Mesenchymal stem cell (in vitro differentiated cells and primary cell): ENCODE measurements at regions not wholly inside any gene's neighbourhood (a gene's known extent, or its start where the extent isn't known, plus 50 kb on each side); places are given as distances from the start of the nearest gene placed in this dataset.

ENCODE experiments used
- DNase-seq: peaks from one replicate; pipeline ENCODE4 v3.0.0-alpha.2; 2013
- H2AFZ ChIP-seq: one replicate; pipeline ENCODE4 v1.6.1; 2013; ENCODE audit warnings: low read depth, mild to moderate bottlenecking, control low read depth, inconsistent platforms, low read length, moderate library complexity
- H2AK5ac ChIP-seq: 2 replicates; pipeline ENCODE4 v1.6.1; 2013; ENCODE audit warnings: low read length, moderate library complexity, mild to moderate bottlenecking, inconsistent platforms; ENCODE audit not compliant: severe bottlenecking
- H2BK120ac ChIP-seq: one replicate; pipeline ENCODE4 v1.6.1; 2013; ENCODE audit warnings: low read depth, mild to moderate bottlenecking, inconsistent platforms, low read length, moderate library complexity
- H2BK12ac ChIP-seq, 2 experiments: one replicate each; pipeline ENCODE4 v1.6.1; 2013; ENCODE audit warnings: inconsistent platforms in 2 of 2, low read length in 2 of 2, mild to moderate bottlenecking in 2 of 2, moderate library complexity in 2 of 2, control low read depth in 1 of 2
- H2BK15ac ChIP-seq: one replicate; pipeline ENCODE4 v1.6.1; 2013; ENCODE audit warnings: mild to moderate bottlenecking, low read depth, inconsistent platforms; ENCODE audit not compliant: poor library complexity, severe bottlenecking
- H2BK5ac ChIP-seq: 2 replicates; pipeline ENCODE4 v1.6.1; 2013; ENCODE audit warnings: low read depth, mild to moderate bottlenecking, low read length, control low read depth, inconsistent platforms; ENCODE audit not compliant: poor library complexity, severe bottlenecking
- H3K14ac ChIP-seq, 2 experiments: one replicate each; pipeline ENCODE4 v1.6.1; 2013; ENCODE audit warnings: inconsistent platforms in 2 of 2, low read length in 2 of 2, control low read depth in 1 of 2, mild to moderate bottlenecking in 1 of 2, moderate library complexity in 1 of 2
- H3K18ac ChIP-seq, 2 experiments: one replicate each; pipeline ENCODE4 v1.6.1; 2013; ENCODE audit warnings: inconsistent platforms in 2 of 2, low read length in 2 of 2, control low read depth in 1 of 2, low read depth in 1 of 2, mild to moderate bottlenecking in 1 of 2
- H3K23ac ChIP-seq, 2 experiments: one replicate each; pipeline ENCODE4 v1.6.1; 2013; ENCODE audit warnings: inconsistent platforms in 2 of 2, low read length in 2 of 2, mild to moderate bottlenecking in 2 of 2, moderate library complexity in 2 of 2, control low read depth in 1 of 2
- H3K27ac ChIP-seq: 2 replicates; pipeline ENCODE4 v1.5.1; 2013; ENCODE audit warnings: mild to moderate bottlenecking, moderate library complexity, low read length, control low read depth, inconsistent platforms; ENCODE audit not compliant: poor library complexity, severe bottlenecking
- H3K27me3 ChIP-seq, 2 experiments: 2 replicates each; pipeline versions ENCODE4 v1.6.1 to v1.7.0; 2013; ENCODE audit warnings: low read length in 2 of 2, mild to moderate bottlenecking in 2 of 2, moderate library complexity in 2 of 2, control low read depth in 1 of 2, inconsistent platforms in 1 of 2; ENCODE audit not compliant: control insufficient read depth in 1 of 2, insufficient read depth in 1 of 2
- H3K36me3 ChIP-seq, 2 experiments: 2 replicates each; pipeline versions ENCODE4 v1.6.1 to v1.7.0; 2013; ENCODE audit warnings: low read length in 2 of 2, control low read depth in 1 of 2, inconsistent platforms in 1 of 2, low read depth in 1 of 2, mild to moderate bottlenecking in 1 of 2; ENCODE audit not compliant: insufficient read depth in 2 of 2, control insufficient read depth in 1 of 2
- H3K4ac ChIP-seq, 2 experiments: one replicate each; pipeline ENCODE4 v1.6.1; 2013; ENCODE audit warnings: inconsistent platforms in 2 of 2, low read length in 2 of 2, mild to moderate bottlenecking in 2 of 2, moderate library complexity in 2 of 2, control low read depth in 1 of 2, low read depth in 1 of 2
- H3K4me1 ChIP-seq: 2 replicates; pipeline ENCODE4 v1.6.1; 2013; ENCODE audit warnings: low read depth, low read length, control low read depth; ENCODE audit not compliant: control insufficient read depth, insufficient read depth
- H3K4me2 ChIP-seq: 2 replicates; pipeline ENCODE4 v1.6.1; 2013; ENCODE audit warnings: low read length, mild to moderate bottlenecking, inconsistent platforms; ENCODE audit not compliant: poor library complexity, severe bottlenecking
- H3K4me3 ChIP-seq, 2 experiments: 2 replicates each; pipeline versions ENCODE4 v1.5.1 to v1.7.0; 2013; ENCODE audit warnings: low read length in 2 of 2, mild to moderate bottlenecking in 2 of 2, control low read depth in 1 of 2, low read depth in 1 of 2; ENCODE audit not compliant: insufficient read depth in 1 of 2
- H3K79me1 ChIP-seq: replicated peaks from 2 replicates; pipeline ENCODE4 v1.6.1; 2013; ENCODE audit warnings: mild to moderate bottlenecking, control low read depth, low read length, inconsistent platforms; ENCODE audit not compliant: poor library complexity, severe bottlenecking
- H3K9ac ChIP-seq: 2 replicates; pipeline ENCODE4 v1.7.0; 2013; ENCODE audit warnings: mild to moderate bottlenecking, low read length, moderate library complexity
- H3K9me3 ChIP-seq: 2 replicates; pipeline ENCODE4 v1.7.0; 2013; ENCODE audit warnings: mild to moderate bottlenecking, low read length; ENCODE audit not compliant: control insufficient read depth
- H4K8ac ChIP-seq: one replicate; pipeline ENCODE4 v1.6.1; 2013; ENCODE audit warnings: inconsistent platforms, mild to moderate bottlenecking, low read length, moderate library complexity
- H4K91ac ChIP-seq: one replicate; pipeline ENCODE4 v1.6.1; 2013; ENCODE audit warnings: mild to moderate bottlenecking, low read length, inconsistent platforms
- WGBS: methylation state at CpG from one replicate; pipeline ENCODE4 v1.1.7; 2013; ENCODE audit warnings: mixed read lengths; 5-methylcytosine and 5-hydroxymethylcytosine counted together

DNA sequence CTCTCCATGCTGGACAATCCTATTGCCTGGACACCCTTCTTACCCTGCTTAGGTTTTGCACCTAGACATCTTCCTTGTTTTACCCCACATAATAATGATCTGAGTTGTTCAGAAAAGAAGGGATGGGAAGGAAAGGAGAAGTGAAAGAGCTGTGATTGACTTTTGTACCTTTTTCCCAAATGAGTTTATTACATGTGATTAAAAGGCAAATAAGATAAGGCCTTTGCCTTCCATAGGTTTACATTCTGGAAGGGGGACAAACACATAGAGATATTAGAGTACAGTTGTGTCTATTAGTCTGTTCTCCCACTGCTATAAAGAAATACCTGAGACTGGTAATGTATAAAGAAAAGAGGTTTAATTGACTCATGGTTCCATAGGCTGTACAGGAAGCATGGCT, 67.1 kb upstream of the RIOK2 start:
- Histone ChIP-seq H2BK12ac (no peak overlapping the region), H2BK5ac (no peak overlapping the region), H3K9ac (no peak overlapping the region), H3K18ac (no peak overlapping the region), H3K79me1 (no peaks in the 10 kb centered on the region), H3K14ac (no peak overlapping the region), H3K4me2 (no peak overlapping the region), H2BK120ac (no peak overlapping the region), H3K9me3 (peaks cover 15% of the 10 kb centered on the region), H2AK5ac (no peak overlapping the region), H3K4ac (no peak overlapping the region), H3K23ac (no peak overlapping the region), H3K4me3 (no peak overlapping the region), H2AFZ (no peak overlapping the region), H2BK15ac (no peak overlapping the region), H4K8ac (no peak overlapping the region), H3K27me3 (no peaks in the 10 kb centered on the region), H3K27ac (no peak overlapping the region), H3K36me3 (no peaks in the 10 kb centered on the region), H4K91ac (no peak overlapping the region), H3K4me1 (peaks cover 2% of the 10 kb centered on the region)
- DNase-seq, result no peak

DNA sequence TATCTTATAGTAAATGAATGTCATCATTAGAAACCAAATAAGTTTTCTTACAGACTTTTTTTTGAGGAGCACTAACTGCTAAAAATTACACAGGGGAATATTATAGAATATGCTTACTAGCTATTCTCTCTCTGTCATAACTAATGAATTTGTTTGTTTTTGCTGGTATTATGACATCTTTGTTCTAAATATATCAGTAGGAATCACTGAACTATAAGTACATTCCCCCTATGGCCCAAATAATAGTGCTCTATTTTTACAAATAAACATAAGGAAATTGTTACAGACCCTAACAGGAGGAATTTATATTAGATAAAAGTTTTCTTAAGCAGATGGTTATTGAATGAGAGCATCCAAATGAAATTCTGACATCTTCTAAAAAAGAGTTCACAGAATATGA, 83.0 kb upstream of the RIOK2 start:
- Histone ChIP-seq H3K9ac (peak overlapping the region; percentile 27), H3K4me2 (no peak overlapping the region)

DNA sequence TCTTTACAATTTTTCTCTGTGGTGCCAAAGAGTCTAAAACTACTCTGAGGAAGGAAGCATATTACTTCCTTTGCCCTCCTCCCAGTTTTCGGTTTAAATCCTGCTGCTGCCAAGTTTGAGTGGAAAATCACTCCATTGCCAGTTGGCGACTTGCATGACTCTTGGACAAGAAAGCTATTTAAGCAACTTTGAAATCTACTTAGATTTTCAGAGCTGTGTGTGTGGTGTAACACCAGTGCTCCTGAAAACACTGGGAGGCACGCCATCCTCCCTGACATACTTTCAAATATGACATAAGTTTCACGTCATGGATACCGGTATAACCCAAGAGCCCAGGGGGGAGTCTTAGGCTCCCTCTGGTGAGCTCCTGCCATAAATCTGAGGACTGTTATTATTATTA, 83.5 kb upstream of the RIOK2 start:
- 93% methylated on average over 3 of the region's 5 CpGs for WGBS
- Histone ChIP-seq H3K9me3 (peaks cover 8% of the 10 kb centered on the region), H3K9ac (peak overlapping the region; percentile 27), H3K18ac (no peak overlapping the region), H2BK120ac (no peak overlapping the region), H3K4me1 (no peaks in the 10 kb centered on the region), H3K4me3 (no peak overlapping the region), H3K79me1 (no peaks in the 10 kb centered on the region), H3K27ac (no peak overlapping the region), H3K14ac (no peak overlapping the region), H2AK5ac (no peak overlapping the region), H4K91ac (no peak overlapping the region), H3K4me2 (no peak overlapping the region), H3K36me3 (no peaks in the 10 kb centered on the region), H2BK15ac (no peak overlapping the region), H2BK12ac (no peak overlapping the region), H4K8ac (no peak overlapping the region), H3K4ac (no peak overlapping the region), H2AFZ (no peak overlapping the region), H3K23ac (no peak overlapping the region), H3K27me3 (no peaks in the 10 kb centered on the region), H2BK5ac (no peak overlapping the region)
- DNase-seq, result no peak

More for the DNA sequence above, 83.0 kb upstream of the RIOK2 start:
- no peak overlapping the region for H2BK5ac ChIP-seq
- H3K4me3 ChIP-seq, result no peak overlapping the region
- H2AK5ac ChIP-seq, result no peak overlapping the region
- no peak overlapping the region for H3K27ac ChIP-seq
- H3K4me1 ChIP-seq, result no peaks in the 10 kb centered on the region
- H3K36me3 ChIP-seq, result no peaks in the 10 kb centered on the region
- no peak overlapping the region for H2BK15ac ChIP-seq
- H3K23ac ChIP-seq, result no peak overlapping the region
- H3K4ac ChIP-seq, result no peak overlapping the region
- no peaks in the 10 kb centered on the region for H3K27me3 ChIP-seq
- no peak overlapping the region for H2BK12ac ChIP-seq
- no peak overlapping the region for H2BK120ac ChIP-seq
- H3K18ac ChIP-seq, result no peak overlapping the region
- H3K14ac ChIP-seq, result no peak overlapping the region
- peaks cover 3% of the 10 kb centered on the region for H3K9me3 ChIP-seq
- H2AFZ ChIP-seq, result no peak overlapping the region
- H4K8ac ChIP-seq, result no peak overlapping the region
- no peak for DNase-seq
- no peaks in the 10 kb centered on the region for H3K79me1 ChIP-seq
- H4K91ac ChIP-seq, result no peak overlapping the region

DNA sequence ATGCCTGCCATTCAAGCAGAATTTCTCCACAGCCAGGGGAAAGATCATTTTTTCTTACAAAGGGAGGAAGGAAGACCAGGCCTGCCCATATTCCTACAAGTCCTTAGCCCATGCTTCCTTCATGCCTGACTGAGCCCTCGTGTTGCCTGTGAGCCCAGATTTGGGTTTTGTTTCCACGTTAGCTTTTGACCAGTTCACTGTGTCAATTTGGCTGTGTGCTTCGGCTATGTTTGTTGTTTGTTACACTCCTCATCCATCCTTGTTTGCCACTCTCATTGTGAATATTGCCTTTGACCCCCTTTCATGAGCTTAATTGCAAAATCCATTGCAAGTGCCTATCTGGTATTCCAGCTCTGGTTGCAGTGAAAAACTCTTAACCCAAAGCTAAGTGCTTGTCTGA, 84.7 kb upstream of the RIOK2 start:
- Histone ChIP-seq H4K8ac (no peak overlapping the region), H3K27ac (no peak overlapping the region), H3K4me1 (no peaks in the 10 kb centered on the region), H3K9me3 (peaks cover 19% of the 10 kb centered on the region), H3K4me2 (no peak overlapping the region), H3K4ac (no peak overlapping the region), H3K9ac (no peak overlapping the region), H3K4me3 (no peak overlapping the region), H4K91ac (no peak overlapping the region), H2BK5ac (no peak overlapping the region), H2BK12ac (no peak overlapping the region), H2AFZ (no peak overlapping the region), H3K36me3 (no peaks in the 10 kb centered on the region), H2BK15ac (no peak overlapping the region), H3K14ac (no peak overlapping the region), H2BK120ac (no peak overlapping the region), H2AK5ac (no peak overlapping the region), H3K18ac (no peak overlapping the region), H3K27me3 (no peaks in the 10 kb centered on the region), H3K23ac (no peak overlapping the region), H3K79me1 (no peaks in the 10 kb centered on the region)
- WGBS, result 81% methylated on average over 3 of the region's 3 CpGs
- DNase-seq, result no peak
